Trophoblast cell (in vitro differentiated cells and primary cell): ENCODE measurements at regions not wholly inside any gene's neighbourhood (a gene's known extent, or its start where the extent isn't known, plus 50 kb on each side); places are given as distances from the start of the nearest gene placed in this dataset.
"Not testable (repeated sequence)": the region's sequence is repeated elsewhere in the genome, so short reads cannot be mapped to it uniquely, and the experiment has no call there.

ENCODE experiments used
- DNase-seq, 2 donors: peaks; one replicate each; pipeline ENCODE4 v3.0.0-alpha.2; 2016
- H2AFZ ChIP-seq: 2 replicates; pipeline ENCODE4 v1.6.1; 2013; ENCODE audit warnings: low read length, moderate library complexity, mild to moderate bottlenecking; ENCODE audit not compliant: insufficient read depth, poor library complexity
- H2AK5ac ChIP-seq: 2 replicates; pipeline ENCODE4 v1.6.1; 2013; ENCODE audit warnings: mild to moderate bottlenecking, low read length
- H2BK120ac ChIP-seq: 2 replicates; pipeline ENCODE4 v1.6.1; 2013; ENCODE audit warnings: low read length, mild to moderate bottlenecking, moderate library complexity; ENCODE audit not compliant: insufficient read depth, poor library complexity
- H2BK12ac ChIP-seq: 2 replicates; pipeline ENCODE4 v1.6.1; 2013; ENCODE audit warnings: mild to moderate bottlenecking, low read length, moderate library complexity
- H2BK5ac ChIP-seq: 2 replicates; pipeline ENCODE4 v1.6.1; 2013; ENCODE audit warnings: low read length, low read depth, moderate library complexity, mild to moderate bottlenecking; ENCODE audit not compliant: poor library complexity
- H3K14ac ChIP-seq: 2 replicates; pipeline ENCODE4 v1.6.1; 2013; ENCODE audit warnings: mild to moderate bottlenecking, low read length
- H3K18ac ChIP-seq: 2 replicates; pipeline ENCODE4 v1.6.1; 2013; ENCODE audit warnings: mild to moderate bottlenecking, low read length
- H3K23ac ChIP-seq: 2 replicates; pipeline ENCODE4 v1.6.1; 2013; ENCODE audit warnings: low read length
- H3K27ac ChIP-seq: 2 replicates; pipeline ENCODE4 v1.5.1; 2013; ENCODE audit warnings: low read depth, mild to moderate bottlenecking, inconsistent platforms, low read length, moderate library complexity
- H3K27me3 ChIP-seq: 2 replicates; pipeline ENCODE4 v1.6.1; 2013; ENCODE audit warnings: inconsistent platforms, mild to moderate bottlenecking, low read length, moderate library complexity; ENCODE audit not compliant: insufficient read depth
- H3K36me3 ChIP-seq, 2 experiments: 1 replicate in 1 of 2; 2 replicates in 1 of 2; pipeline ENCODE4 v1.6.1; 2013; ENCODE audit warnings: low read length in 2 of 2, mild to moderate bottlenecking in 2 of 2, moderate library complexity in 1 of 2; ENCODE audit not compliant: insufficient read depth in 2 of 2, control insufficient read depth in 1 of 2
- H3K4ac ChIP-seq: 2 replicates; pipeline ENCODE4 v1.6.1; 2013; ENCODE audit warnings: low read depth, mild to moderate bottlenecking, low read length, moderate library complexity
- H3K4me1 ChIP-seq, 2 experiments: 1 replicate in 1 of 2; 2 replicates in 1 of 2; pipeline ENCODE4 v1.6.1; 2013; ENCODE audit warnings: low read length in 2 of 2, mild to moderate bottlenecking in 2 of 2, moderate library complexity in 1 of 2; ENCODE audit not compliant: insufficient read depth in 2 of 2, control insufficient read depth in 1 of 2
- H3K4me2 ChIP-seq: 2 replicates; pipeline ENCODE4 v1.6.1; 2013; ENCODE audit warnings: inconsistent platforms, mild to moderate bottlenecking, low read length, moderate library complexity
- H3K4me3 ChIP-seq: 2 replicates; pipeline ENCODE4 v1.5.1; 2013; ENCODE audit warnings: mild to moderate bottlenecking, low read depth, low read length, inconsistent platforms
- H3K79me1 ChIP-seq: one replicate; pipeline ENCODE4 v1.6.1; 2013; ENCODE audit warnings: low read length
- H3K79me2 ChIP-seq: 2 replicates; pipeline ENCODE4 v1.6.1; 2013; ENCODE audit warnings: low read length, mild to moderate bottlenecking; ENCODE audit not compliant: control insufficient read depth, insufficient read depth, poor library complexity
- H3K9ac ChIP-seq: 2 replicates; pipeline ENCODE4 v1.6.1; 2013; ENCODE audit warnings: mild to moderate bottlenecking, low read length
- H3K9me3 ChIP-seq: 2 replicates; pipeline ENCODE4 v1.6.1; 2013; ENCODE audit warnings: low read depth, mild to moderate bottlenecking, control low read depth, inconsistent platforms, low read length; ENCODE audit not compliant: insufficient read depth
- H4K12ac ChIP-seq: 2 replicates; pipeline ENCODE4 v1.6.1; 2013; ENCODE audit warnings: low read depth, mild to moderate bottlenecking, low read length, moderate library complexity
- H4K8ac ChIP-seq: 2 replicates; pipeline ENCODE4 v1.6.1; 2013; ENCODE audit warnings: low read depth, mild to moderate bottlenecking, low read length, moderate library complexity
- H4K91ac ChIP-seq: one replicate; pipeline ENCODE4 v1.6.1; 2013; ENCODE audit warnings: low read depth, mild to moderate bottlenecking, low read length, moderate library complexity
- WGBS: extraction: QIAGEN DNeasy Blood & Tissue Kit; methylation state at CpG from one replicate; pipeline ENCODE4 v1.1.7; 2013; ENCODE audit warnings: missing lambda C conversion rate; ENCODE audit not compliant: insufficient read length, insufficient coverage; ENCODE audit errors: extremely low coverage; 5-methylcytosine and 5-hydroxymethylcytosine counted together

DNA sequence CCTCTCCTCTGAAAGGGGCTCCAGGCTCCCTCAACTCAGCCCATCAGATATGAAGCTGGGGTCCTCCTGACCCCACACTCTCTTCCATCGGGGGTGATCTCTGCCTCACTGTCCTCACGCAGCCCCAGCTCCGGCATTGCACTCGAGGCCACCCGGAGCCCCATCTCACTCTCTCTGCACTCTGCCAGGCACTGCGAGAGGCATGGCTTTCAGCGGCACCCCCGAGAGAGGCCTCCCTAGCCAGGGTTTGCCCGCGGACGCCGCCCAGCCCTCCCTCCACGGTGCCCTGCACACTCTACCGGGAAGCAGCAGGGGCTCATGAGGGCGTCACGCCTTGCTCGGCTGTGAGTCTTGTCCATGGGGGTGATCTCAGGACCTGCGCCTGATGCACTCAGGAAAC is 436.2 kb downstream of the BRD1 start:
- no peaks in the 10 kb centered on the region for H3K79me2 ChIP-seq
- H2AK5ac ChIP-seq, result no peak overlapping the region
- H3K9ac ChIP-seq, result no peak overlapping the region
- WGBS, result no CpG with 5 or more reads among the region's 18 CpGs
- no peak overlapping the region for H2BK5ac ChIP-seq
- no peaks in the 10 kb centered on the region for H3K27me3 ChIP-seq
- no peaks in the 10 kb centered on the region for H3K9me3 ChIP-seq
- H2BK12ac ChIP-seq, result no peak overlapping the region
- no peak overlapping the region for H4K12ac ChIP-seq
- no peaks in the 10 kb centered on the region for H3K36me3 ChIP-seq
- H3K14ac ChIP-seq, result no peak overlapping the region
- no peak overlapping the region for H3K4me3 ChIP-seq
- no peaks in the 10 kb centered on the region for H3K4me1 ChIP-seq
- no peak overlapping the region for H2AFZ ChIP-seq
- H3K79me1 ChIP-seq, result no peaks in the 10 kb centered on the region
- no peak overlapping the region for H2BK120ac ChIP-seq
- H3K27ac ChIP-seq, result no peak overlapping the region
- H4K8ac ChIP-seq, result no peak overlapping the region
- H3K4ac ChIP-seq, result no peak overlapping the region
- no peak for DNase-seq
- no peak overlapping the region for H3K18ac ChIP-seq
- no peak overlapping the region for H4K91ac ChIP-seq
- no peak overlapping the region for H3K23ac ChIP-seq
- H3K4me2 ChIP-seq, result no peak overlapping the region

DNA sequence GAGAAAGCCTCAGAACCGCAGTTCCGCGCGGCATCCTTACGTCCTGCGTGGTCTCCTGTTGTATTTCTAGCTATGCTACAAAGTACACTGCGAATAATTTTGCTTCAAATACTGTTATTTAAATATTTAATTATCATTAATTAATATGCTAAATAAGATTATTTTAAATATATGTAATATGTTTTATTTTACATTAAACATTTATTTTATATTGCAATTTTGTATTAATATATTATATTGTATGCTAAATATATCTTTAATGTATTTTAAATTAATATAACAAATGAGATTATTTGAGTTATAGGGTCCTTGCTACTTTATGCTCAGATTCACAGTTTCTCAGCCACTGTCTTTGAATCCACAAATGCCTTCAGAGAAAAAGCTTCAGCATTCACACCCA is 436.7 kb downstream of the BRD1 start:
- Histone ChIP-seq H3K4me1 (no peaks in the 10 kb centered on the region), H2AK5ac (no peak overlapping the region), H2BK12ac (no peak overlapping the region), H3K79me2 (no peaks in the 10 kb centered on the region), H2BK120ac (no peak overlapping the region), H3K79me1 (no peaks in the 10 kb centered on the region), H3K23ac (no peak overlapping the region), H4K8ac (no peak overlapping the region), H4K12ac (no peak overlapping the region), H4K91ac (no peak overlapping the region), H2AFZ (no peak overlapping the region), H3K27ac (no peak overlapping the region), H3K14ac (no peak overlapping the region), H3K18ac (no peak overlapping the region), H3K4me3 (no peak overlapping the region), H3K9ac (no peak overlapping the region), H2BK5ac (no peak overlapping the region), H3K4ac (no peak overlapping the region), H3K36me3 (no peaks in the 10 kb centered on the region), H3K27me3 (no peaks in the 10 kb centered on the region), H3K9me3 (no peaks in the 10 kb centered on the region), H3K4me2 (no peak overlapping the region)
- WGBS, result no CpG with 5 or more reads among the region's 7 CpGs
- DNase-seq, result no peak

DNA sequence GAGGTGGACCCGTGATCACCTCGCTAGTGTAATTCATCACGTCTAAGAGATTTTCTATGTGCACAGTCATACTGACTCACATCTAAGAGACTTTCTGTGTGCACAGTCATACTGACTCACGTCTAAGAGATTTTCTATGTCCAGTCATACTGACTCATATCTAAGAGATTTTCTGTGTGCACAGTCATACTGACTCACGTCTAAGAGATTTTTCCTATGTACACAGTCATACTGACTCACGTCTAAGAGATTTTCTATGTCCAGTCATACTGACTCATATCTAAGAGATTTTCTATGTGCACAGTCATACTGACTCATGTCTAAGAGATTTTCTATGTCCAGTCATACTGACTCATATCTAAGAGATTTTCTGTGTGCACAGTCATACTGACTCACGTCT is 443.8 kb downstream of the BRD1 start:
- H3K4me3 ChIP-seq, H3K18ac ChIP-seq, H3K9me3 ChIP-seq, H3K36me3 ChIP-seq, H3K79me1 ChIP-seq, H2BK12ac ChIP-seq, H2AK5ac ChIP-seq, H3K79me2 ChIP-seq, H3K4me2 ChIP-seq, H3K23ac ChIP-seq, H4K8ac ChIP-seq, H2BK120ac ChIP-seq, H3K4me1 ChIP-seq, H3K4ac ChIP-seq, H3K9ac ChIP-seq, H3K14ac ChIP-seq, H3K27me3 ChIP-seq, H2AFZ ChIP-seq, H4K12ac ChIP-seq: not testable (repeated sequence)
- Histone ChIP-seq H4K91ac (peak overlapping the region; percentile 24), H3K27ac (peak overlapping the region; percentile 47), H2BK5ac (peak overlapping the region; percentile 56)
- peak in 1 of 2 donors; percentile 1 for DNase-seq
- WGBS, result no CpG with 5 or more reads among the region's 7 CpGs

DNA sequence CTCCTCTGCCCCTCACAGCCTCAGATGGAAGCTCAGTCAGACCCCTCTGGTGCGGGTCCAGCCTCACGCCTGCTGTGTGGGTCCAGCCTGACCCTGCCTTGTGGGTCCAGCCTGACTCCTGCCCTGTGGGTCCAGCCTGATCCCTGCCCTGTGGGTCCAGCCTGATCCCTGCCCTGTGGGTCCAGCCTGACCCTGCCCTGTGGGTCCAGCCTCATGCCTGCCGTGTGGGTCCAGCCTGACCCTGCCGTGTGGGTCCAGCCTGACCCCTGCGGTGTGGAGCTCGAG is 445.3 kb downstream of the BRD1 start:
- Histone ChIP-seq H3K36me3 (no peaks in the 10 kb centered on the region), H3K4ac (no peak overlapping the region), H3K14ac (no peak overlapping the region), H2AFZ (no peak overlapping the region), H2BK120ac (no peak overlapping the region), H3K4me2 (no peak overlapping the region), H3K79me1 (no peaks in the 10 kb centered on the region), H3K9ac (no peak overlapping the region), H3K4me3 (no peak overlapping the region), H3K9me3 (peaks cover 2% of the 10 kb centered on the region), H3K23ac (no peak overlapping the region), H3K18ac (no peak overlapping the region), H4K91ac (no peak overlapping the region), H3K27ac (no peak overlapping the region), H4K12ac (no peak overlapping the region), H2BK5ac (no peak overlapping the region), H4K8ac (no peak overlapping the region), H3K4me1 (no peaks in the 10 kb centered on the region), H3K27me3 (no peaks in the 10 kb centered on the region), H2AK5ac (no peak overlapping the region), H2BK12ac (no peak overlapping the region), H3K79me2 (no peaks in the 10 kb centered on the region)
- no peak for DNase-seq
- WGBS, result no CpG with 5 or more reads among the region's 6 CpGs
